Fibroblast of the aortic adventitia (primary cell): ENCODE measurements at regions not wholly inside any gene's neighbourhood (a gene's known extent, or its start where the extent isn't known, plus 50 kb on each side); places are given as distances from the start of the nearest gene placed in this dataset.

Experiments
- DNase-seq: peaks from one replicate; pipeline ENCODE4 v3.0.0-alpha.2; 2010; ENCODE audit warnings: low read depth
- H3K4me3 ChIP-seq: 2 replicates; pipeline ENCODE4 v1.5.1; 2011; ENCODE audit warnings: low read depth, mild to moderate bottlenecking, control low read depth, low read length, moderate library complexity
- TF ChIP-seq, protein P1 (sequence below): IDR thresholded peaks from 2 replicates; pipeline ENCODE4 v1.5.1; 2011; ENCODE audit warnings: mild to moderate bottlenecking, low read length, control low read depth, inconsistent platforms; ENCODE audit not compliant: insufficient read depth

DNA sequence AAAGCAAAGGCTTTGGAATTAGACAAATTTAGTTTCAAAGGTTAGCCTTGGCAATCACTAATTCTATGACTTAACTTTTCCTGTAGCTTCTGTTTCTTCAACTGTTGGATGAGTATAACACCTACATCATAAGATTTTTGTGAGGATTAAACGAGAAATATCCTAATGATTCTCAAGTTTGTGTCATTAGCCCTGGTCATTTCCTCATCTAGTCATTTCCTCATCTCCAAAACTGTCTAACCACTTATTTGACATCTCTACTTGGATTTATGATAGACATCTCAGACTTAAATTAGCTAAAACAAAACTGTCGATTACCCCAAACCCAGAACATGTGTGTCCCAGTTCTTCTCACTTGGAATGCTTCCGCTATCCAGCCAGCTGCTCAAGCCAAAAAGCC lies 80.2 kb upstream of the CHODL start:
- DNase-seq = no peak
- TF ChIP-seq, protein P1, sequence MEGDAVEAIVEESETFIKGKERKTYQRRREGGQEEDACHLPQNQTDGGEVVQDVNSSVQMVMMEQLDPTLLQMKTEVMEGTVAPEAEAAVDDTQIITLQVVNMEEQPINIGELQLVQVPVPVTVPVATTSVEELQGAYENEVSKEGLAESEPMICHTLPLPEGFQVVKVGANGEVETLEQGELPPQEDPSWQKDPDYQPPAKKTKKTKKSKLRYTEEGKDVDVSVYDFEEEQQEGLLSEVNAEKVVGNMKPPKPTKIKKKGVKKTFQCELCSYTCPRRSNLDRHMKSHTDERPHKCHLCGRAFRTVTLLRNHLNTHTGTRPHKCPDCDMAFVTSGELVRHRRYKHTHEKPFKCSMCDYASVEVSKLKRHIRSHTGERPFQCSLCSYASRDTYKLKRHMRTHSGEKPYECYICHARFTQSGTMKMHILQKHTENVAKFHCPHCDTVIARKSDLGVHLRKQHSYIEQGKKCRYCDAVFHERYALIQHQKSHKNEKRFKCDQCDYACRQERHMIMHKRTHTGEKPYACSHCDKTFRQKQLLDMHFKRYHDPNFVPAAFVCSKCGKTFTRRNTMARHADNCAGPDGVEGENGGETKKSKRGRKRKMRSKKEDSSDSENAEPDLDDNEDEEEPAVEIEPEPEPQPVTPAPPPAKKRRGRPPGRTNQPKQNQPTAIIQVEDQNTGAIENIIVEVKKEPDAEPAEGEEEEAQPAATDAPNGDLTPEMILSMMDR = no peak
- no peak overlapping the region for H3K4me3 ChIP-seq

DNA sequence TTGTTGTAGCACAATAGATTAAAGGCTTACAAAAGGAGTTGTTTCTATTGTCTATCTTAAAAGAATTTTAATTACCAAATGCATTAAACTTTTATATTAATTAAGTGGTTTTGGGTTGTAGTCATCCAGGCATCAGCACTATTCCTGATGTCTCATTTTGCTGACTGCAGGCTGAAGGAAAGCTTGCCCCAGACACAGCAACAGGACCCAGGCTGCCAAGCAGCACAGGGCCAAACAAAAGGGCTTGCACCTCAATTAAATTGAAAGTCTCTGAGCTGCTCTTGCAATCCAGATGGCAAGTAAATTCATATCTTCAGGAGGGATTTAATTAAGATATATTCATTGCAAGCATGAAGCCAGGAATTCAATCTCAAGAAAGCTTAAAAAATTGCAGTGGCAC lies 80.7 kb upstream of the CHODL start:
- H3K4me3 ChIP-seq = no peak overlapping the region
- TF ChIP-seq, protein P1 = no peak
- no peak for DNase-seq

DNA sequence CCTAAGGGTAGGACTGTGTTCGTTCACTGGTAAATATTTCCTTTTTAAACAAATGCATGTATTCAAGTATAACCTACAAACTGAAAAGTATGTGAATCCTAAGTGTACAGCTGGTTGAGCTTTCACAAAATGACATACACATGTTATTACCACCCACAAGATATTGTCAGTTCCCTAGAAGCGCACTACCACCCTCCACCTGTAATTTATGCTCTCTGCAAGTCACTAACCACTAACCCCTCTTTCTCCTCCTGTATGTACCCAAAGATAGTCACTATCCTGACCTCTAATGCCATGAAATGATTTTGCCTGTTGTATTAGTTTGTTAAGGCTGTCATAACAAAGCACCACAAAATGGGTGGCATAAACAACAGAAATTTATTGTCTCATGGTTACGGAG lies 82.8 kb upstream of the CHODL start:
- TF ChIP-seq, protein P1 = no peak
- no peak for DNase-seq
- H3K4me3 ChIP-seq = no peak overlapping the region

DNA sequence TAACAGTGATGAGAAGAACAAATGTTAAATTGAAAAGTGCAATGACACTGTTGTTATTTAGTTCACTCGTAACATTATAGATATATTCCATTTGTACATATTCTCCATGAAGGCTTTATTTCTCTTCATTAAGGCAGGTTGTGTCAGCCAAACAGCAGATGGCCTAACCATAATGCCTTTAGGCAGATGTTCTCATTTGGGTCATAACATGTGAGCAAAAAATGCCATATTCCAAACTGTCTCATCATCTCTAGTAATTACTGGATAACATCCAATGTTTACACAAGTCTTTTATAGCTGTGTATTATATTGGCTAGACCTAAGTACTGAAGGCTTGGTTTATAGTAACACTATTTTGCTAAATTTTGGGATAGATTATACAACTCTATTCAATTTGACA lies 87.2 kb upstream of the CHODL start:
- H3K4me3 ChIP-seq = no peak overlapping the region
- TF ChIP-seq, protein P1 = no peak
- DNase-seq = no peak

- no peak overlapping the region for H3K4me3 ChIP-seq
- TF ChIP-seq, protein P1 = no peak
- DNase-seq = peak; percentile 1
Observed at GRCh38 chr21:18155508-18156193, 89.0 kb upstream of the CHODL start.

- TF ChIP-seq, protein P1 = no peak
- no peak for DNase-seq
Observed at GRCh38 chr21:18153063-18153462, 91.6 kb upstream of the CHODL start.

DNA sequence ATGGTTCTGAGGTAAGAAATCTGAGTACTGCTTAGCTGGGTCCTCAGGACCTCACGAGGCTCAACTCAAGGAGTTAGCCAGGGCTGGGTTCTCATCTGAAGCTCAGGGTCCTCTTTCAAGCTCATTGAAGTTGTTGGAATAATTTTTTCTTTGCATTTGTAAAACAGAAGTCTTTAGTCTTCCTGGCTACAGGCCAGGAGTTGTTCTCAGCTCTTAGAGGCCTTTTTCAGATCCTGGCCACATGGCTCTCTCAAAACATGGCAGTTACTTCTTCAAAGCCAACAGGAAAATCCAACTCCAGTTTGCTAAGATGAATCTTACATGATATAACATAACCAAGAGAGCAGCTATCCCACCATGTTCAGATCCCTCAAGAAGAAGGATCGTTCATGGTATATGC lies 92.3 kb upstream of the CHODL start:
- no peak overlapping the region for H3K4me3 ChIP-seq
- TF ChIP-seq, protein P1 = no peak
- DNase-seq = no peak

More at GRCh38 chr21:18153063-18153462, 91.6 kb upstream of the CHODL start:
- no peak overlapping the region for H3K4me3 ChIP-seq
